MM.1S (cell line): ENCODE measurements at regions not wholly inside any gene's neighbourhood (a gene's known extent, or its start where the extent isn't known, plus 50 kb on each side); places are given as distances from the start of the nearest gene placed in this dataset.

ENCODE experiments used
- CTCF ChIP-seq: fragments of 300-600 bp; sonication (generic); IDR thresholded peaks from 2 replicates; pipeline ENCODE4 v1.5.1; 2016; ENCODE audit warnings: antibody characterized with exemption, low read length, mixed read lengths
- EZH2 ChIP-seq: fragments of 300-600 bp; sonication (generic); optimal IDR thresholded peaks from 2 replicates; pipeline ENCODE3; 2017; ENCODE audit warnings: low read depth, mild to moderate bottlenecking, antibody characterized with exemption, low read length, mixed read lengths
- EZH2phosphoT487 ChIP-seq: fragments of 300-600 bp; sonication (generic); IDR thresholded peaks from 2 replicates; pipeline ENCODE4 v1.6.1; 2018; ENCODE audit warnings: antibody characterized with exemption, low read length

GRCh38 chrX:40975951-40976350, 109.3 kb upstream of the USP9X start:
- TF ChIP-seq CTCF (no peak), EZH2 (no peak), EZH2phosphoT487 (no peak)
